DOHH2 (cell line): ENCODE measurements at regions not wholly inside any gene's neighbourhood (a gene's known extent, or its start where the extent isn't known, plus 50 kb on each side); places are given as distances from the start of the nearest gene placed in this dataset.

Source experiments
- H3F3A ChIP-seq: fragments of 200-600 bp; sonication (generic), shearing (Covaris generic); 2 replicates; pipeline ENCODE4 v1.6.0; 2016; ENCODE audit warnings: antibody characterized with exemption, mild to moderate bottlenecking; ENCODE audit not compliant: control insufficient read depth, insufficient read depth
- H3K27ac ChIP-seq: fragments of 200-600 bp; sonication (generic); 2 replicates; pipeline ENCODE4 v1.5.1; 2014; ENCODE audit warnings: low read depth, mild to moderate bottlenecking, low read length, moderate library complexity
- H3K27me3 ChIP-seq: fragments of 200-600 bp; sonication (generic); 2 replicates; pipeline ENCODE4 v1.6.1; 2014; ENCODE audit warnings: mild to moderate bottlenecking, low read length, mixed read lengths; ENCODE audit not compliant: control insufficient read depth
- H3K36me3 ChIP-seq: fragments of 200-600 bp; sonication (generic); 2 replicates; pipeline ENCODE4 v1.6.1; 2014; ENCODE audit warnings: mild to moderate bottlenecking, low read length, moderate library complexity, mixed read lengths; ENCODE audit not compliant: control insufficient read depth
- H3K4me1 ChIP-seq: fragments of 200-600 bp; sonication (generic); 2 replicates; pipeline ENCODE4 v1.6.1; 2014; ENCODE audit warnings: mild to moderate bottlenecking, low read length, mixed read lengths; ENCODE audit not compliant: control insufficient read depth
- H3K4me2 ChIP-seq: fragments of 200-600 bp; sonication (generic); 2 replicates; pipeline ENCODE4 v1.6.0; 2014; ENCODE audit warnings: mild to moderate bottlenecking, low read length, moderate library complexity
- H3K4me3 ChIP-seq: fragments of 200-600 bp; sonication (generic); 2 replicates; pipeline ENCODE4 v1.5.1; 2014; ENCODE audit warnings: mild to moderate bottlenecking, low read length, mixed read lengths
- H3K79me2 ChIP-seq: fragments of 200-600 bp; sonication (generic); 2 replicates; pipeline ENCODE4 v1.6.1; 2014; ENCODE audit warnings: mild to moderate bottlenecking, low read length, mixed read lengths; ENCODE audit not compliant: control insufficient read depth
- H3K9me2 ChIP-seq: fragments of 200-600 bp; sonication (generic); replicated peaks from 2 replicates; pipeline ENCODE4 v1.6.1; 2014; ENCODE audit warnings: mild to moderate bottlenecking, low read length, mixed read lengths; ENCODE audit not compliant: control insufficient read depth
- H3K9me3 ChIP-seq: fragments of 200-600 bp; sonication (generic); 2 replicates; pipeline ENCODE4 v1.6.1; 2014; ENCODE audit warnings: antibody characterized with exemption, low read length, mixed read lengths; ENCODE audit not compliant: control insufficient read depth, insufficient read depth
- H4K20me1 ChIP-seq: fragments of 200-600 bp; sonication (generic); 2 replicates; pipeline ENCODE4 v1.6.0; 2014; ENCODE audit warnings: low read depth, mild to moderate bottlenecking, antibody characterized with exemption, low read length, moderate library complexity; ENCODE audit not compliant: control insufficient read depth, insufficient read depth
- CTCF ChIP-seq: fragments of 200-600 bp; sonication (generic); IDR thresholded peaks from one replicate; pipeline ENCODE4 v1.5.1; 2014; ENCODE audit warnings: antibody characterized with exemption, mild to moderate bottlenecking, low read depth, low read length; ENCODE audit not compliant: poor library complexity, severe bottlenecking
- EZH2phosphoT487 ChIP-seq: fragments of 200-600 bp; sonication (generic); IDR thresholded peaks from 2 replicates; pipeline ENCODE4 v1.6.1; 2017; ENCODE audit warnings: borderline replicate concordance, mild to moderate bottlenecking, antibody characterized with exemption, low read length, moderate library complexity, mixed read lengths

GRCh38 chr12:9347328-9348127 is 139.3 kb upstream of the PZP start:
- Histone ChIP-seq H3K27ac (no peak overlapping the region), H3K27me3 (no peaks in the 10 kb centered on the region), H4K20me1 (no peaks in the 10 kb centered on the region), H3K79me2 (no peaks in the 10 kb centered on the region), H3K4me2 (no peak overlapping the region), H3K9me3 (no peaks in the 10 kb centered on the region), H3K36me3 (no peaks in the 10 kb centered on the region), H3F3A (no peaks in the 10 kb centered on the region), H3K4me3 (no peak overlapping the region), H3K9me2 (no peaks in the 10 kb centered on the region), H3K4me1 (no peaks in the 10 kb centered on the region)
- TF ChIP-seq EZH2phosphoT487 (no peak), CTCF (no peak)

DNA sequence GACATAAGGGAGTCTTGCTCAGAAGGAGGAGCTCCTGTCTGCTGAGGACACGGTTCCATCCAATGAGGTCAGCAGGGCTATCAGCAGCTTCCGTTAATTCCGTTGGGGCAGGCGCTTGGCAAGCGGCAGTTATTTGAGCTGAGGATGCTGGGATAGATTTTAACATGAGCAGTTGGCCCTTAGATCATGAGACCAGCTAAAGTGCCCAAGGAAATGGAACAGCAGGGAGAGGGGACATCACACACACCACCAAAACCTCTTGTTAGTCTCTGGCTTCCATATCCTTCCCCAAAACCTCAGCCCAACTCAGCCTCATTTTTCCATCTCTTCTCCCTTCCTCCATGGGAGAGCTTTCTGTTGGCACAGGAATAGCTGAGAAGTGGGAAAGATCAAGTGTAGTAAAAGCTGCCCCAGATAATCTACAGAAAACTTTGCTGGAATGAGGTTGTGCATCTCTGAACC is 138.7 kb upstream of the PZP start:
- H3K36me3 ChIP-seq, result no peaks in the 10 kb centered on the region
- no peak overlapping the region for H3K4me2 ChIP-seq
- no peaks in the 10 kb centered on the region for H4K20me1 ChIP-seq
- H3K4me3 ChIP-seq, result no peak overlapping the region
- H3K27ac ChIP-seq, result no peak overlapping the region
- H3K9me3 ChIP-seq, result no peaks in the 10 kb centered on the region
- H3F3A ChIP-seq, result no peaks in the 10 kb centered on the region
- H3K4me1 ChIP-seq, result no peaks in the 10 kb centered on the region
- TF ChIP-seq EZH2phosphoT487, result no peak
- TF ChIP-seq CTCF, result no peak
- no peaks in the 10 kb centered on the region for H3K9me2 ChIP-seq
- H3K27me3 ChIP-seq, result no peaks in the 10 kb centered on the region
- no peaks in the 10 kb centered on the region for H3K79me2 ChIP-seq

DNA sequence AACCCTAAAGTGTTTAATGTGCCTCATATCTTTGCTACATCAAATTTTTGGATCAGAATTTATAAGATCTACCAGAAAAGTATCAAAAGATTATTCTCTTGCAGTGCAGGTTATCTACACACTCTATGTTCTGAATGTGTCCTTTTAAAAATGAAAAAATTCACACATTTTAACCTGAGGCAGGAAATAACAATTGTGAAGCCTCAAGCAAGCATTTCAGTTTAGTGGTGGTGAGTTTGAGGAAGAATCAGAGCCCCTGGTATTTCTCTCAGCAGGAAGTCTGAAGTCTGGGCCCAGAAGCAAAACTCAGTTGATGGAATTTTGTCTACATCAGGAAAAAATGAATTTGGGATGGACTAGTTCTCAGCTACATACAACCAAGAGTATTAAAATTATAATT is 137.0 kb upstream of the PZP start:
- no peak for TF ChIP-seq CTCF
- TF ChIP-seq EZH2phosphoT487, result no peak
- Histone ChIP-seq H3K9me2 (no peaks in the 10 kb centered on the region), H3K4me2 (no peak overlapping the region), H4K20me1 (no peaks in the 10 kb centered on the region), H3K4me1 (no peaks in the 10 kb centered on the region), H3K79me2 (no peaks in the 10 kb centered on the region), H3F3A (no peaks in the 10 kb centered on the region), H3K9me3 (no peaks in the 10 kb centered on the region), H3K36me3 (no peaks in the 10 kb centered on the region), H3K4me3 (no peak overlapping the region), H3K27ac (no peak overlapping the region), H3K27me3 (no peaks in the 10 kb centered on the region)
